ENCODE measurements at regions not wholly inside any gene's neighbourhood (a gene's known extent, or its start where the extent isn't known, plus 50 kb on each side); places are given as distances from the start of the nearest gene placed in this dataset.

GRCh38 chr21:23308741-23309140 is 2298.5 kb downstream of the MRPL39 start:
- Histone ChIP-seq H3K4me1 (no peaks in the 10 kb centered on the region), H3K9me3 (replicated peaks) (peaks cover 6% of the 10 kb centered on the region), H3K36me3 (no peaks in the 10 kb centered on the region), H3K27ac (replicated peaks) (no peak overlapping the region), H3K27me3 (ENCODE audit: low read depth) (no peaks in the 10 kb centered on the region), H3K4me3 (no peak overlapping the region)
- DNase-seq = no peak
- TF ChIP-seq, protein P1, sequence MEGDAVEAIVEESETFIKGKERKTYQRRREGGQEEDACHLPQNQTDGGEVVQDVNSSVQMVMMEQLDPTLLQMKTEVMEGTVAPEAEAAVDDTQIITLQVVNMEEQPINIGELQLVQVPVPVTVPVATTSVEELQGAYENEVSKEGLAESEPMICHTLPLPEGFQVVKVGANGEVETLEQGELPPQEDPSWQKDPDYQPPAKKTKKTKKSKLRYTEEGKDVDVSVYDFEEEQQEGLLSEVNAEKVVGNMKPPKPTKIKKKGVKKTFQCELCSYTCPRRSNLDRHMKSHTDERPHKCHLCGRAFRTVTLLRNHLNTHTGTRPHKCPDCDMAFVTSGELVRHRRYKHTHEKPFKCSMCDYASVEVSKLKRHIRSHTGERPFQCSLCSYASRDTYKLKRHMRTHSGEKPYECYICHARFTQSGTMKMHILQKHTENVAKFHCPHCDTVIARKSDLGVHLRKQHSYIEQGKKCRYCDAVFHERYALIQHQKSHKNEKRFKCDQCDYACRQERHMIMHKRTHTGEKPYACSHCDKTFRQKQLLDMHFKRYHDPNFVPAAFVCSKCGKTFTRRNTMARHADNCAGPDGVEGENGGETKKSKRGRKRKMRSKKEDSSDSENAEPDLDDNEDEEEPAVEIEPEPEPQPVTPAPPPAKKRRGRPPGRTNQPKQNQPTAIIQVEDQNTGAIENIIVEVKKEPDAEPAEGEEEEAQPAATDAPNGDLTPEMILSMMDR (IDR thresholded peaks at IDR 0.05; ENCODE audit: borderline replicate concordance) = no peak
- intact Hi-C loops (cut with micrococcal nuclease) = no loop called here

- Histone ChIP-seq H3K4me3 (no peak overlapping the region), H3K36me3 (no peaks in the 10 kb centered on the region), H3K4me1 (no peaks in the 10 kb centered on the region), H3K9me3 (replicated peaks) (peaks cover 19% of the 10 kb centered on the region), H3K27me3 (ENCODE audit: low read depth) (no peaks in the 10 kb centered on the region), H3K27ac (replicated peaks) (no peak overlapping the region)
- DNase-seq = no peak
- TF ChIP-seq, protein P1 (IDR thresholded peaks at IDR 0.05; ENCODE audit: borderline replicate concordance) = no peak
- intact Hi-C loops (cut with micrococcal nuclease) = no loop called here
Observed at GRCh38 chr21:23307065-23307464, 2300.2 kb downstream of the MRPL39 start.

GRCh38 chr21:23292292-23292691 is 2294.1 kb downstream of the NCAM2 start:
- Histone ChIP-seq H3K27me3 (ENCODE audit: low read depth) (no peaks in the 10 kb centered on the region), H3K4me1 (no peaks in the 10 kb centered on the region), H3K27ac (replicated peaks) (no peak overlapping the region), H3K4me3 (no peak overlapping the region), H3K9me3 (replicated peaks) (no peaks in the 10 kb centered on the region), H3K36me3 (no peaks in the 10 kb centered on the region)
- TF ChIP-seq, protein P1 (IDR thresholded peaks at IDR 0.05; ENCODE audit: borderline replicate concordance) = no peak
- DNase-seq = no peak
- intact Hi-C loops (cut with micrococcal nuclease) = no loop called here

DNA sequence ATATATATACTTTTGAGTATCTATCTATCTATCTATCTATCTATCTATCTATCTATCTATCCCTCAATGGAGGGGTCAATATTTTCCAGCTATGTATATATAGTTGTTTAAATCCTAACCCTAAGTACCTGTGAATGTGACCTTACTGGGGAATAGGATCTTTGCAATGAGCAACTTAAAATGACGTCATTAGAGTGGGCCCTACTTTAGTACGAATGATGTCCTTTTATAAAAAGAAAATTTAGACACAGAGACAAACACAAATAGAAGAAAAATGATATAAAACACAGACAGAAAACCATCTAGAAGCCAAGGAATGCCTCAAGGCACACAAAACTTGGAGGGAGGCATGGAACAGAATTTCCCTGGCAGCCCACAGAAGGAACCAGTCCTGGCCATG is 2283.7 kb downstream of the NCAM2 start:
- TF ChIP-seq, protein P1 (IDR thresholded peaks at IDR 0.05; ENCODE audit: borderline replicate concordance) = no peak
- H3K9me3 ChIP-seq (replicated peaks) = peaks cover 5% of the 10 kb centered on the region
- H3K36me3 ChIP-seq = no peaks in the 10 kb centered on the region
- no peak overlapping the region for H3K27ac ChIP-seq (replicated peaks)
- no peaks in the 10 kb centered on the region for H3K27me3 ChIP-seq (ENCODE audit: low read depth)
- no peak overlapping the region for H3K4me3 ChIP-seq
- no peak for DNase-seq
- H3K4me1 ChIP-seq = no peaks in the 10 kb centered on the region
- intact Hi-C loops (cut with micrococcal nuclease) = no loop called here

- Histone ChIP-seq H3K4me1 (no peaks in the 10 kb centered on the region), H3K27me3 (ENCODE audit: low read depth) (no peaks in the 10 kb centered on the region), H3K9me3 (replicated peaks) (no peaks in the 10 kb centered on the region), H3K4me3 (no peak overlapping the region), H3K27ac (replicated peaks) (no peak overlapping the region), H3K36me3 (no peaks in the 10 kb centered on the region)
- no peak for DNase-seq
- TF ChIP-seq, protein P1 (IDR thresholded peaks at IDR 0.05; ENCODE audit: borderline replicate concordance) = no peak
- intact Hi-C loops (cut with micrococcal nuclease) = no loop called here
Observed at GRCh38 chr21:23249760-23250159, 2251.6 kb downstream of the NCAM2 start.

- Histone ChIP-seq H3K4me1 (no peaks in the 10 kb centered on the region), H3K27me3 (ENCODE audit: low read depth) (no peaks in the 10 kb centered on the region), H3K27ac (replicated peaks) (no peak overlapping the region), H3K4me3 (no peak overlapping the region), H3K36me3 (no peaks in the 10 kb centered on the region), H3K9me3 (replicated peaks) (no peaks in the 10 kb centered on the region)
- intact Hi-C loops (cut with micrococcal nuclease) = no loop called here
- TF ChIP-seq, protein P1 (IDR thresholded peaks at IDR 0.05; ENCODE audit: borderline replicate concordance) = no peak
- DNase-seq = no peak
Observed at GRCh38 chr21:23247334-23247733, 2249.1 kb downstream of the NCAM2 start.

Measured in left ventricle myocardium inferior (tissue), 1 donor.